Medulla oblongata (tissue), 1 donor: ENCODE measurements at regions not wholly inside any gene's neighbourhood (a gene's known extent, or its start where the extent isn't known, plus 50 kb on each side); places are given as distances from the start of the nearest gene placed in this dataset.
"Not testable (repeated sequence)": the region's sequence is repeated elsewhere in the genome, so short reads cannot be mapped to it uniquely, and the experiment has no call there.

Experiments used
- DNase-seq: peaks from one replicate; pipeline ENCODE4 v3.0.0-alpha.2; 2015; ENCODE audit errors: extremely low spot score

DNA sequence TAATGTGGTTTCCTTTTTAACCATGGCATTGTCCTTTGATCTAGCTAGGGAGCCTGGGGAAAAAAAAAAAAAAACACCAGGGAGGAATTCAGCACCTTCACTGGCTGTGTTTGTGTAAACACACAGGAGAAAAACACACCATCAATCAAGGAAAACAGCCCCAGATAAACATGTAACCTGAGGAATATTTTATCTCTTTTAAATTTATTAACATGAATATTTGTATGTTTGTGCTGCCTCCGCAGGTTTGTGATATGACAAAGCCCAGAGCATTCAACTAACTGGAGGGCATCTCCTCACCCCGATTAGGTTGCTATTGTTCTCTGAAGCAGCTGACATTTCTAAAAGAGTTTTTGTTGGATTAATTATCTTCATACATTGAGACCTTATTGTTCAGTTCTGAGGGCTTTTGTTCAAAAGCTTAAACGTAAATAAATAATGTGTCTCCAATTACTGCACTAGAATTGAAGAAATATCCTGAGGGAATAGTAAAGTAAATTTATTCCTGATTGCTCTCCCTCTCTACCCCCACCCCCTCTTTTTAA is 89.4 kb upstream of the SEMA3E start:
- peak; percentile 8 for DNase-seq

DNA sequence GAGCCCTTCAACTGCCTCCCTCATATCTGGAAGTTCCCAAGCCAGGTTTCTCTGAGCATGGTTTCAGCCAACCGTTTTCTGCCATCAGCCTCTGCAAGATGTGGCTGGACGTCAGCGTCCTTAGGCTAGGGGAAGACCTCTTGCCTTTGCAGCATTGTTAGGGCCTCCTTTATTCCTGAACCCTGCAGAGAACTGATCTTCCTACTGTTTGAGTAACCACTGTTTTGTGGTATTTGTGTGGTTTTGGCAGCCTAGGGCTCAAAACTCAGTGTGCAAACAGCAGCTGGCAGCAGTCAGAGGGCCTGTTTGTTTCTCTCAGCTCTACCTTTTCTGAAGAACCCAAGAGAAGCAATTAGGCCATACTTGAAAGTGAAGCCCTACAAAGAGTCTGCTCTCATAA is 83.4 kb upstream of the SEMA3E start:
- no peak for DNase-seq

DNA sequence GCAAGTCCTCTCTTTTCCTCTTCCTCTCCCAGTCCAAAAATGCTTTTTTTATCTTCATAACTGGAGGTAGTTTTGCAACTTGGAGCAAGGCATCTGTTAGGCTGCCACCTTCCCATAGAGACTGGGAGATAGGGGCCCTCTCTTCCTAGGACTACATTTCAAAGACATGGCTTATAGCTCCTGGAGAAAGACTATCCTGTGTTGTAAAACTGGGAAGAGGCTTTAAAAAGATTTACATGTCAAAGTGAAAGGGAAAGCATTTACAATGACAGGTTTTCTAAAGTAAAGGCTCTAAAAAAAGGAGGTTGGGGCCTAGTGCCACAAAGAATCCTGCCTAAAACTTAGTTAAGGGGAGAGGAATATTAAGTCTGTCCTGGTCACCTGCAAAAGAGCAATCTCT is 82.2 kb upstream of the SEMA3E start:
- no peak for DNase-seq

DNA sequence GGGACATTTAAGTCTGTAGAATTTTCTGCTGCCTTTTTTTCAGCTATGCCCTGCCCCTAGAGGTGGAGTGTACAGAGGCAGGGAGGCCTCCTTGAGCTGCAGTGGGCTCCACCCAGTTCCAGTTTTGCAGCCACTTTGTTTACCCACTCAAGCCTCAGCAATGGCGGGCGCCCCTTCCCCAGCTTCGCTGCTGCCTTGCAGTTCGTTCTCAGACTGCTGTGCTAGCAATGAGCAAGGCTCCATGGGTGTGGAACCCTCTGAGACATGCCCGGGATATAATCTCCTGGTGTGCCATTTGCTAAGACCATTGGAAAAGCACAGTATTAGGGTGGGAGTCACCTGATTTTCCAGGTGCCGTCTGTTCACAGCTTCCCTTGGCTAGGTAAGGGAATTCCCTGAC is 68.0 kb upstream of the SEMA3E start:
- not testable (repeated sequence) for DNase-seq

DNA sequence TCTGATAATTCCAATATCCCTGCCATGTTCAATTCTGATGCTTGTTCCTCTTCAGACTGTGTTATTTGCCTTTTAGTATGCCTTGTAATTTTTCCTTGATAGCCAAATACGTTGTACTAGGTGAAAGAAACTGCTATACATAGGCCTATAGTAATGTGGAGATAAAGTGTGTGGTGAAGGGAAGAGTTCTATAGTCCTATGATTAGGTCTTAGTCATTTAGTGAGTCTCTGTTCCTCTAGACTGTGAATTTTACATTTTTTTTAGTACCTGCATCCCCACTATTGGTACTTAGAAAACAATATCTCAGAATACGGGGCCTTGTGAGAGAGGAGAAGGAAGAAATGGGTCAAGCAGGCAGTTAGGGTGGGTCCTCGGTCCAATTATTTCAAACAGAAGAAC is 59.6 kb upstream of the SEMA3E start:
- no peak for DNase-seq

DNA sequence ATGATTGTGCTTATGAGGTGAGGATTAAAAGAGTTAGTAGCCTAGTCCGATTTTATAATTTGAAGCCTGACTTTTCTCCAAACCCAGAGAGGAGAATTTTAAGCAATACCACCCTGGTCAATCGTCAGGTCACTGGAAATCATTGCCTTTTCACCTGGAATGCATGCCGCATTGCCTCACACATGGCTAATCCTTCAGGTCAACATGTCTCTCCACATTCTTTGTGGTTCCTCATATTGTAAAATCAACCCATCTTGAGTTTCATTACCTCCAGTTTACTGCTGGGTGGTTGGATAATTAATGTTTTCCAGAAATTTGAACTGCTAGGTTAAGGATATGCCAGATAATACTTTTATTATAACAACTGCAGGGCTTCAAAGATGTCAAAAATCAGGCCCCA is 55.6 kb upstream of the SEMA3E start:
- DNase-seq = no peak

DNA sequence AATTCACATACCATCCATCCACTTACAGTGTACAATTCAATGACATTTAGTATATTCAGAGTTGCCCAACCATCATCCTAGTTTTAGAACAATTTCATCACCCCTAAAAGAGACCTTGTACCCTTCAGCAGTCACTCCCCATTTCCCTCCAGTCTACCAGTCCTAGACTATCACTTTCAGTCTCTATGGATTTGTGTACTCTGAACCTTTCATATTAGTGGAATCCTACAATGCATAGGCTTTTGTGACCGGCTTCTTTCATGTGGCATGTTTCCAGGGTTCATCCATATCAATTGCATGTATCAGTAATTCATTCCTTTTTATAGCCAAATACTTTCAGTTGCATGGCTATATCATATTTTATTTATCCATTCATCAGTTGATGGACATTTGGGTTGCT is 53.5 kb upstream of the SEMA3E start:
- no peak for DNase-seq

DNA sequence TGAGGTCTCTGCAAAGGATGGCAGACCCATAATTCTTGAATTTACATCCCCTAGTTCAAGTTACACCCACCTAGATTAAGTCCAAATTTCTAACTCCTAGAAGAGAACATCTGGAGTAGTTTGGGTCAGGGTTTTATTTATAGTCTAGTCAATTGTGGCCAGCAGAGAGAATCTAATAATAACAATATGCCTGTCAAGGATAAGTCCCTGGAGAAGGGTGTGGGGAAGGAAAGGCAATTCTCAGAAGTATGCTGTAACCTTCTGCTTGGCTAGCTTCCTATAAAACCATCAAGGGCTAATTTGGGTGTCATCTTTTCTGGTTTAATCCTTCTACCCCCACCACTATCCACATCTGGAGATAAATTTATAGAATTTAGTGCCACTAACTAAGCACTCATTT is 52.8 kb upstream of the SEMA3E start:
- no peak for DNase-seq
